ENCODE measurements at regions not wholly inside any gene's neighbourhood (a gene's known extent, or its start where the extent isn't known, plus 50 kb on each side); places are given as distances from the start of the nearest gene placed in this dataset.

GRCh38 chr5:111655169-111655924 is 101.6 kb downstream of the NREP start:
- Mint-ChIP-seq H3K4me3 (ENCODE audit: unreplicated experiment) (no peak overlapping the region), H3K4me1 (ENCODE audit: low read depth, unreplicated experiment) (no peaks in the 10 kb centered on the region), H3K9me3 (ENCODE audit: unreplicated experiment) (peaks cover 2% of the 10 kb centered on the region), H3K27me3 (ENCODE audit: unreplicated experiment) (peaks cover 2% of the 10 kb centered on the region), H3K36me3 (ENCODE audit: unreplicated experiment) (peaks cover 5% of the 10 kb centered on the region), H3K27ac (ENCODE audit: unreplicated experiment) (no peak overlapping the region)
- TF ChIP-seq CTCF (IDR thresholded peaks at IDR 0.05; ENCODE audit: partially characterized antibody, unreplicated experiment), result no peak
- no peak for DNase-seq

GRCh38 chr5:111653408-111653807 is 103.6 kb downstream of the NREP start:
- DNase-seq, result no peak
- TF ChIP-seq CTCF (IDR thresholded peaks at IDR 0.05; ENCODE audit: partially characterized antibody, unreplicated experiment), result no peak
- Mint-ChIP-seq H3K4me3 (ENCODE audit: unreplicated experiment) (no peak overlapping the region), H3K9me3 (ENCODE audit: unreplicated experiment) (no peaks in the 10 kb centered on the region), H3K36me3 (ENCODE audit: unreplicated experiment) (peaks cover 5% of the 10 kb centered on the region), H3K27me3 (ENCODE audit: unreplicated experiment) (no peaks in the 10 kb centered on the region), H3K27ac (ENCODE audit: unreplicated experiment) (no peak overlapping the region), H3K4me1 (ENCODE audit: low read depth, unreplicated experiment) (no peaks in the 10 kb centered on the region)

GRCh38 chr5:111649516-111649915 is 107.5 kb downstream of the NREP start:
- H3K4me3 Mint-ChIP-seq (ENCODE audit: unreplicated experiment), result no peak overlapping the region
- peaks cover 5% of the 10 kb centered on the region for H3K36me3 Mint-ChIP-seq (ENCODE audit: unreplicated experiment)
- H3K4me1 Mint-ChIP-seq (ENCODE audit: low read depth, unreplicated experiment), result no peaks in the 10 kb centered on the region
- H3K27me3 Mint-ChIP-seq (ENCODE audit: unreplicated experiment), result no peaks in the 10 kb centered on the region
- H3K27ac Mint-ChIP-seq (ENCODE audit: unreplicated experiment), result no peak overlapping the region
- DNase-seq, result no peak
- H3K9me3 Mint-ChIP-seq (ENCODE audit: unreplicated experiment), result no peaks in the 10 kb centered on the region
- TF ChIP-seq CTCF (IDR thresholded peaks at IDR 0.05; ENCODE audit: partially characterized antibody, unreplicated experiment), result no peak

GRCh38 chr5:111645303-111645838 is 111.6 kb downstream of the NREP start:
- Mint-ChIP-seq H3K4me3 (ENCODE audit: unreplicated experiment) (no peak overlapping the region), H3K9me3 (ENCODE audit: unreplicated experiment) (no peaks in the 10 kb centered on the region), H3K27ac (ENCODE audit: unreplicated experiment) (no peak overlapping the region), H3K36me3 (ENCODE audit: unreplicated experiment) (peaks cover 5% of the 10 kb centered on the region), H3K27me3 (ENCODE audit: unreplicated experiment) (no peaks in the 10 kb centered on the region), H3K4me1 (ENCODE audit: low read depth, unreplicated experiment) (no peaks in the 10 kb centered on the region)
- DNase-seq, result no peak
- no peak for TF ChIP-seq CTCF (IDR thresholded peaks at IDR 0.05; ENCODE audit: partially characterized antibody, unreplicated experiment)

- peaks cover 18% of the 10 kb centered on the region for H3K36me3 Mint-ChIP-seq (ENCODE audit: unreplicated experiment)
- no peak for TF ChIP-seq CTCF (IDR thresholded peaks at IDR 0.05; ENCODE audit: partially characterized antibody, unreplicated experiment)
- peaks cover 2% of the 10 kb centered on the region for H3K27me3 Mint-ChIP-seq (ENCODE audit: unreplicated experiment)
- no peak for DNase-seq
- H3K27ac Mint-ChIP-seq (ENCODE audit: unreplicated experiment), result no peak overlapping the region
- no peak overlapping the region for H3K4me3 Mint-ChIP-seq (ENCODE audit: unreplicated experiment)
- H3K9me3 Mint-ChIP-seq (ENCODE audit: unreplicated experiment), result peaks cover 5% of the 10 kb centered on the region
- H3K4me1 Mint-ChIP-seq (ENCODE audit: low read depth, unreplicated experiment), result no peaks in the 10 kb centered on the region
These were observed 113.5 kb downstream of the NREP start for GRCh38 chr5:111643499-111643898.
